ENCODE measurements at regions not wholly inside any gene's neighbourhood (a gene's known extent, or its start where the extent isn't known, plus 50 kb on each side); places are given as distances from the start of the nearest gene placed in this dataset.

DNA sequence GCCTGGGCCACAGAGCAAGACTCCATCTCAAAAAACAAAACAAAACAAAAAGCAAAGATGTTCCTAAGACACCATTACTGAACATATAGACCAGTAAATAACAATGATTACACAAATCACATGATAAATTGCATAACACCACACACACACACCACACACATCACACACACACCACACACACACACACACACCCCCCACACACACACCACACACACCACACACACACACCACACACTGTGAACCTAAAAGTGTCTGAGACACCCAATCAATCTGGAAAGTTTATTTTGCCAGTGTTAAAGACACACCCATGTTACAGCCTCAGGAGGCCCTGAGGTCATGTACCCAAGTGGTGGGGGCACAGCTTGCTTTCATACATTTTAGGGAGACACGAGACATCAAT, 62.6 kb upstream of the ASAP2 start:
- TF ChIP-seq POLR2A (IDR thresholded peaks at IDR 0.05; ENCODE audit: low read depth, low read length) (no peak), USF2 (IDR thresholded peaks at IDR 0.05; ENCODE audit: borderline replicate concordance, low read depth, low read length) (no peak), EZH2 (IDR thresholded peaks at IDR 0.05; ENCODE audit: borderline replicate concordance, control insufficient read depth, low read depth, low read length) (no peak), USF1 (IDR thresholded peaks at IDR 0.05; ENCODE audit: borderline replicate concordance, extremely low read length, insufficient read depth, low read depth, low read length) (no peak), MAX (IDR thresholded peaks at IDR 0.05; ENCODE audit: low read depth, low read length) (no peak), EP300 (IDR thresholded peaks at IDR 0.05; ENCODE audit: borderline replicate concordance in 1 of 2, control insufficient read depth in 1 of 2, low read depth in 2 of 2, low read length in 2 of 2) (no peak), ZNF274 (IDR thresholded peaks at IDR 0.05; ENCODE audit: insufficient read depth, insufficient read length) (no peak), MTA3 (IDR thresholded peaks at IDR 0.05; ENCODE audit: borderline replicate concordance, low read length) (no peak)
- TF ChIP-seq, protein P1, sequence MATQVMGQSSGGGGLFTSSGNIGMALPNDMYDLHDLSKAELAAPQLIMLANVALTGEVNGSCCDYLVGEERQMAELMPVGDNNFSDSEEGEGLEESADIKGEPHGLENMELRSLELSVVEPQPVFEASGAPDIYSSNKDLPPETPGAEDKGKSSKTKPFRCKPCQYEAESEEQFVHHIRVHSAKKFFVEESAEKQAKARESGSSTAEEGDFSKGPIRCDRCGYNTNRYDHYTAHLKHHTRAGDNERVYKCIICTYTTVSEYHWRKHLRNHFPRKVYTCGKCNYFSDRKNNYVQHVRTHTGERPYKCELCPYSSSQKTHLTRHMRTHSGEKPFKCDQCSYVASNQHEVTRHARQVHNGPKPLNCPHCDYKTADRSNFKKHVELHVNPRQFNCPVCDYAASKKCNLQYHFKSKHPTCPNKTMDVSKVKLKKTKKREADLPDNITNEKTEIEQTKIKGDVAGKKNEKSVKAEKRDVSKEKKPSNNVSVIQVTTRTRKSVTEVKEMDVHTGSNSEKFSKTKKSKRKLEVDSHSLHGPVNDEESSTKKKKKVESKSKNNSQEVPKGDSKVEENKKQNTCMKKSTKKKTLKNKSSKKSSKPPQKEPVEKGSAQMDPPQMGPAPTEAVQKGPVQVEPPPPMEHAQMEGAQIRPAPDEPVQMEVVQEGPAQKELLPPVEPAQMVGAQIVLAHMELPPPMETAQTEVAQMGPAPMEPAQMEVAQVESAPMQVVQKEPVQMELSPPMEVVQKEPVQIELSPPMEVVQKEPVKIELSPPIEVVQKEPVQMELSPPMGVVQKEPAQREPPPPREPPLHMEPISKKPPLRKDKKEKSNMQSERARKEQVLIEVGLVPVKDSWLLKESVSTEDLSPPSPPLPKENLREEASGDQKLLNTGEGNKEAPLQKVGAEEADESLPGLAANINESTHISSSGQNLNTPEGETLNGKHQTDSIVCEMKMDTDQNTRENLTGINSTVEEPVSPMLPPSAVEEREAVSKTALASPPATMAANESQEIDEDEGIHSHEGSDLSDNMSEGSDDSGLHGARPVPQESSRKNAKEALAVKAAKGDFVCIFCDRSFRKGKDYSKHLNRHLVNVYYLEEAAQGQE (IDR thresholded peaks at IDR 0.05; ENCODE audit: low read depth, low read length): no peak
- TF ChIP-seq, protein P2, sequence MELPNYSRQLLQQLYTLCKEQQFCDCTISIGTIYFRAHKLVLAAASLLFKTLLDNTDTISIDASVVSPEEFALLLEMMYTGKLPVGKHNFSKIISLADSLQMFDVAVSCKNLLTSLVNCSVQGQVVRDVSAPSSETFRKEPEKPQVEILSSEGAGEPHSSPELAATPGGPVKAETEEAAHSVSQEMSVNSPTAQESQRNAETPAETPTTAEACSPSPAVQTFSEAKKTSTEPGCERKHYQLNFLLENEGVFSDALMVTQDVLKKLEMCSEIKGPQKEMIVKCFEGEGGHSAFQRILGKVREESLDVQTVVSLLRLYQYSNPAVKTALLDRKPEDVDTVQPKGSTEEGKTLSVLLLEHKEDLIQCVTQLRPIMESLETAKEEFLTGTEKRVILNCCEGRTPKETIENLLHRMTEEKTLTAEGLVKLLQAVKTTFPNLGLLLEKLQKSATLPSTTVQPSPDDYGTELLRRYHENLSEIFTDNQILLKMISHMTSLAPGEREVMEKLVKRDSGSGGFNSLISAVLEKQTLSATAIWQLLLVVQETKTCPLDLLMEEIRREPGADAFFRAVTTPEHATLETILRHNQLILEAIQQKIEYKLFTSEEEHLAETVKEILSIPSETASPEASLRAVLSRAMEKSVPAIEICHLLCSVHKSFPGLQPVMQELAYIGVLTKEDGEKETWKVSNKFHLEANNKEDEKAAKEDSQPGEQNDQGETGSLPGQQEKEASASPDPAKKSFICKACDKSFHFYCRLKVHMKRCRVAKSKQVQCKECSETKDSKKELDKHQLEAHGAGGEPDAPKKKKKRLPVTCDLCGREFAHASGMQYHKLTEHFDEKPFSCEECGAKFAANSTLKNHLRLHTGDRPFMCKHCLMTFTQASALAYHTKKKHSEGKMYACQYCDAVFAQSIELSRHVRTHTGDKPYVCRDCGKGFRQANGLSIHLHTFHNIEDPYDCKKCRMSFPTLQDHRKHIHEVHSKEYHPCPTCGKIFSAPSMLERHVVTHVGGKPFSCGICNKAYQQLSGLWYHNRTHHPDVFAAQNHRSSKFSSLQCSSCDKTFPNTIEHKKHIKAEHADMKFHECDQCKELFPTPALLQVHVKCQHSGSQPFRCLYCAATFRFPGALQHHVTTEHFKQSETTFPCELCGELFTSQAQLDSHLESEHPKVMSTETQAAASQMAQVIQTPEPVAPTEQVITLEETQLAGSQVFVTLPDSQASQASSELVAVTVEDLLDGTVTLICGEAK (IDR thresholded peaks at IDR 0.05; ENCODE audit: borderline replicate concordance): no peak
- TF ChIP-seq, protein P3, sequence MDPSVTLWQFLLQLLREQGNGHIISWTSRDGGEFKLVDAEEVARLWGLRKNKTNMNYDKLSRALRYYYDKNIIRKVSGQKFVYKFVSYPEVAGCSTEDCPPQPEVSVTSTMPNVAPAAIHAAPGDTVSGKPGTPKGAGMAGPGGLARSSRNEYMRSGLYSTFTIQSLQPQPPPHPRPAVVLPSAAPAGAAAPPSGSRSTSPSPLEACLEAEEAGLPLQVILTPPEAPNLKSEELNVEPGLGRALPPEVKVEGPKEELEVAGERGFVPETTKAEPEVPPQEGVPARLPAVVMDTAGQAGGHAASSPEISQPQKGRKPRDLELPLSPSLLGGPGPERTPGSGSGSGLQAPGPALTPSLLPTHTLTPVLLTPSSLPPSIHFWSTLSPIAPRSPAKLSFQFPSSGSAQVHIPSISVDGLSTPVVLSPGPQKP (IDR thresholded peaks at IDR 0.05; ENCODE audit: low read depth, low read length): no peak
- TF ChIP-seq, protein P4, sequence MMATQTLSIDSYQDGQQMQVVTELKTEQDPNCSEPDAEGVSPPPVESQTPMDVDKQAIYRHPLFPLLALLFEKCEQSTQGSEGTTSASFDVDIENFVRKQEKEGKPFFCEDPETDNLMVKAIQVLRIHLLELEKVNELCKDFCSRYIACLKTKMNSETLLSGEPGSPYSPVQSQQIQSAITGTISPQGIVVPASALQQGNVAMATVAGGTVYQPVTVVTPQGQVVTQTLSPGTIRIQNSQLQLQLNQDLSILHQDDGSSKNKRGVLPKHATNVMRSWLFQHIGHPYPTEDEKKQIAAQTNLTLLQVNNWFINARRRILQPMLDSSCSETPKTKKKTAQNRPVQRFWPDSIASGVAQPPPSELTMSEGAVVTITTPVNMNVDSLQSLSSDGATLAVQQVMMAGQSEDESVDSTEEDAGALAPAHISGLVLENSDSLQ (IDR thresholded peaks at IDR 0.05): no peak
